Brain pericyte (primary cell): ENCODE measurements at regions not wholly inside any gene's neighbourhood (a gene's known extent, or its start where the extent isn't known, plus 50 kb on each side); places are given as distances from the start of the nearest gene placed in this dataset.

Experiments
- DNase-seq: peaks from one replicate; pipeline ENCODE4 v3.0.0-alpha.2; 2012; ENCODE audit warnings: low read depth, low spot score

DNA sequence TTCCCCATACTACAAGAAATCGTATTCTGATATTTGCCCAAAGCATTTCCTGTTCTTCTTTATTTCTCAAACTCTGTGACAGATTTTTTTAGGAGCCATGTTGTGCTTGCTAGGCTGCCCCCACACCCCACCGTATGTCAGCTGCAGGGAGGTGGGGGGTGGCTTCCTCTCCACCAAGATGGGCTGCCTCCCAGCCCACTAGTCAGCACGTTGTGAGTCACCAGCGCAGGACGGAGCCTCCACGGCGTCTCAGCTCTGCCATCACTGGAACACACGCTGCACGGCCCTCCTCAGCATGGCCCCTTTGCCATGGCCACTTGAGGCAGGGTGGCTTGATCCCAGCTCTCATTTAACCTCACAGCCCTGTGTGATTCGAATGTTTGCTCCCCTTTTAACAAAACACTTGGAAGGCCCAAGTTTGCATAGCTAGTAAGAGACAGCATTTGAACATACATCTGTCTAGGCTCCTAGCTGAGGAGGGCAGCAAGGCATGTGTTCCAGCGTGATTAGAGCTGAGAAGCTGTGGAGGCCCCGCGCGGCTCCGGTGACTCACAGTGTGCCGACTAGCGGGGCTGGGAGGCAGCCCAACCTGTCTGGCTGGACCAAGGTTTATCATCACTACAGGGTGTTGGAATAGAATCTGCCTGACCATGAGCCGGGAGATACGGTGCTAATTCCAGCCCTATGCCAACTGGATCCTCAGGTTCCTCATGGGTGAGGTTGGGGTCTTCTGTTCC, 180.7 kb upstream of the NCAM1 start:
- no peak for DNase-seq

DNA sequence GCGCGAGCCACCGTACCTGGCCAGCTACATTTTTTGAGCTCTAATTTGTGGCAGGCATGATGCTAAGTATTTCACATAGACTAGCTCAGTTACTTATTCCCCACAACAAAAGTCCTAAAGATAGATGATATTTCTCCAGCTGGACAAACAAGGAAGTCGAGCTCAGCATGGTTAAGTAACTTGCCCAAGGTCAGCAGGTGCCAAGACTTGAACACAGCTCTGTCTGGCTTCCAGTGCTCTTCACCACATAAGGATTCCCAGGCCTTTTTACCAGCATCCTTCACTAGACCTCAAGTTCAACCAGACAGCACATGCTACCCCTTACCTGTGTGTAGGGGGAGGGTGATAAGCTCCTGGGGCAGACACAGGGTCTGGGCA, 177.3 kb upstream of the NCAM1 start:
- DNase-seq, result no peak

DNA sequence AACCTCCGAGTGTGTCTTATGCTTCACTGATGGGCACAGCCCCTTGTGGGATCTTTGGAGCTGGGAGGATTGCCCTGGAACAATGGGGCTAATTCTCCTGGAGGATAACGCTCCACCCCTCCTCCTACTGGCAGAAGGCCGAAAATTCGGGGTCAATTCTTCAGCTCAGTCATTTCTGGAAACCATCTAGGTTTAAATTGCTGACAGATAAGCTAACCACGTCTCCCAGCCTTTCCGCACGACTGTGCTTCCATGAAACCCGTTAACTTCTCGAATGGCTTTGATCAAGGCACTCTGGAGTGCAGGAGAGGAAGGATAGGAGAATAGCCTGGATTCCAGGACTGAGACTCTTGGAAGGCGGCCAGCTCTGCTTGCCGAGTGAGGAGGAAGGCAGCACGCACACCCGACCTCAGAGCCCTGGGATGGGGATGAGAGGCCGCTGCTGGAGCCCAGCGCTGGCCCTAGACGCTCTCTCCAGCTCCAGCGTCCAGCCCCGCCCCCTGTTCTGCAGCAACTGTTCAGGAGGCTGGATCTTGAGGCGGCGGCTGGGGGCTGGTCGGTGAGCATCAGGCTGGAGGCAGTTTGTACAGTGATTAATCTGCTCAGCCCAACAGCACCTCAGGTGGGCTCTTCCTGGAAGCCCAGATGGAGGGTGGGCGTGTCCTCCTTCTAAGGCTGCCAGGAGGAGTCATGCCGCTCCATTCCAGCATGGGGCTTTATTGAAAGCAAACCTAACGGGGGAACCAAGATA, 176.7 kb upstream of the NCAM1 start:
- no peak for DNase-seq

DNA sequence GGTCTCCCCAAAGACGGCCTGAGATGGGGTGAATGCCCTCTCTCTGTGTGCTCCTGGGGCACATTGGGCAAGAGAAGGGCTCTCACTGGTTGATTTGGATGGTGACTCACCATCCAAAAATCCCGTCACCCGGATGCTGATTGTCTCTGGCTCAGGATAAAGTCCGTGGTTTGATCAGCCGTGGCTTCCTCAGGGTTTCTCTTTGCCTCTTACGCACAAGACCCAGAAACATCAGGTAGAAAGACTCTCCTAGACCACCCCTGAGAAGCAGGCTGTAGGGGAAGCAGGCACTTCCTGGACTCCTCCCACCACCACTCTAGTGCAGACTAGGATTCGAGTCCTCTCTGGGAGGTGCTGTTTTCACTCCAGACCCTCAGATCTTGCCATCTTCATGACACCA, 176.1 kb upstream of the NCAM1 start:
- DNase-seq, result no peak

DNA sequence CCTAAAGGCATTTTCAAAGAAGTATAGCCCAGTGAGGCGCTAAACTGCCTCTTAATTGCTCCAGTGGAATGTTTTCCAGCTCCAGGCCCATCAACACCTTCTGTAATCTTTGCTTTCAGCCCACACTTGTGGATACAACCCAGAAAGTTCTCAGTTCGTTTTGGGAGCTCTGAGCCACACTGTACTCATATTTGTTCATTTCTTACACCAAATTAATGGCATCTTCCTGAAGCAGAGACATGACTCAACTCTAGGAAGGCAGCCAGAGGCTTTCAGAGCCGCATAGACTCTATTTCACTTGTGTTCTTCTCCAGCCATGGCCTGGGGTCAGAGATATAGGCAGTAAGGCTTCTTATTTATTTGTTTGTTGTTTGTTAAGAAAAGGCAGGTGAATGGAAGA, 175.5 kb upstream of the NCAM1 start:
- no peak for DNase-seq

DNA sequence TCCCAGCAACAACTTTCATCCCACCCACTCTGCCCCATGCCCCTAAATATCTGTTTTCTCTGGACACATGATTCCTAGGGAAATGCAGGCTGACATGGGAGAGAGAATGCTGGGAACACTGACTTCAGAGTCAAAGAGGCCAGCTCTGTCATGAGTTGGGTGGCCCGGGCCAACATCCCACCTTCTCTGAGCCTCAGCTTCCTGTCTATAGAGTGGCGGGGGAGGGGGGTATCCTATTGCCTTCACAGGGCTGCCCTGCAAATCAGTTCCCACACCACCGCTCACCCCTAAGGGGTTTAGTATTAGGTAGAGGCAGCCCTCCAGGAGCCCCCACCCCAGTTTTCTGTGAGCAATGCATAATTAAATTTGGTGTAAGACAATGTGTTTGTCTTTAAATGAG, 175.0 kb upstream of the NCAM1 start:
- DNase-seq, result no peak

DNA sequence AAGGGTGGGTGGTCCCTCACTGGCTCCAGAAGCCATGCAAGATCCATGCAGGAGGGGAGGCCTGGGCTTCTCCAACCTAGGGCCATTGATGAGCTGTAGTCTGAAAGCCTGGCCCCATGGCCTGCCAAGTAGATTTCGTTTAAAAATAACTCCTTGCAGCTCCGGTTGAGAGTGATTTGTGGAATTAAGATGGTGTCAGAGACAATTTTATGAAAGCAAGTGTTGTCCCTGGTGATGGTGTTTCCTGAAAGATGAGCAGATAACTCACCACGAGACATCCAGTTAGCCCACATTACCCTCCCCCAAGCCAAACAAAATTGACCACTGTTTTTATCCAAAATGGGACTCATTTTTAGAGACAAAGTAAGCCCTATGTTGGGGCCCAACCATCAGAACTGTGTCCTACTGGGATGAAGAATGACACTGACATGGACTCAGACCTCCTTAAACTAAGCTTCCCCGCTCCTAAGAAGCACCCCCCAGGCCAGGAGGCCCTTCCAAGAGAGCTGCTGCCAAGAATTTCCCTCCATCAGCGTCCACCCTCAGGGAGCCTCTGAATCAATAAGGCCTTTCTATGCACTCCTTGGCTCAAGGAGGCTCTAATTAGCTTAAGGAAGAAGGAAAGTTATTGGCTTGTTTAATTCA, 174.2 kb upstream of the NCAM1 start:
- no peak for DNase-seq

DNA sequence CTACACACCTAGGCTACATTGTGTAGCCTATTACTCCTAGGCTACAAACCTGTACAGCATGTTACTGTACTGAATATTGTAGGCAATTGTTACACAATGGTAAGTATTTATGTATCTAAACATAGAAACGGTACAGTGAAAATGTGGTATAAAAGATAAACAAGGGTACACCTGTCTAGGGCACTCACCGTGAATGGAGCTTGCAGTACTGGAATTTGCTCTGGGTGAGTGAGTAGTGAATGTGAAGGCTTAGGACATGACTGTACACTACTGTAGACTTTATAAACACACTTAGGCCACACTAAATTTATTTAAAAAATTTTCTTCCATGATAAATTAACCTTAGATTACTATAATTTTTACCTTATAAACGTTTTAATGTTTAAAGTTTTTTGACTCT, 171.7 kb upstream of the NCAM1 start:
- DNase-seq, result no peak

- no peak for DNase-seq
These were observed 170.9 kb upstream of the NCAM1 start for GRCh38 chr11:112790286-112790685.

DNA sequence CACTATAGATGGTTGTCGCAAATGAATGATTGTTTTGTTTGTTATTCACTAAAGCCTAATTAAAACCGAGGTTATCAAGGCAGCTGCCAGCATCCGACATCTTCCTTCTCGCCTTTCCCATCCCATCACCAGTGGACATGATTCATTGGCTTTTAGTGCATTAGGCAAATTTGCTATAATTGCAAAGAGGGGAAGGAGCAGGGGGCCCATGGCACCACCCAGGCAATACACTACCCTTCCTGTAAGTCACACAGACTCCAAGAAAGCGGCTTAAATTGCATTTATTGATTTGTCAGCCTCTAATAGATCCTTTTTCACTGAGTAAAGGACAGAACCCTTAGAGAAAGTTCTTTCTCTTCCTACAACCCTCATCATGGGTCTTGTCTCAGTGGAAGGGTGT, 169.2 kb upstream of the NCAM1 start:
- DNase-seq, result no peak

- no peak for DNase-seq
These were observed 167.8 kb upstream of the NCAM1 start for GRCh38 chr11:112793416-112793815.

- DNase-seq, result no peak
These were observed 166.8 kb upstream of the NCAM1 start for GRCh38 chr11:112794331-112794846.

- no peak for DNase-seq
These were observed 165.9 kb upstream of the NCAM1 start for GRCh38 chr11:112795142-112795815.

- no peak for DNase-seq
These were observed 165.1 kb upstream of the NCAM1 start for GRCh38 chr11:112795911-112796649.

DNA sequence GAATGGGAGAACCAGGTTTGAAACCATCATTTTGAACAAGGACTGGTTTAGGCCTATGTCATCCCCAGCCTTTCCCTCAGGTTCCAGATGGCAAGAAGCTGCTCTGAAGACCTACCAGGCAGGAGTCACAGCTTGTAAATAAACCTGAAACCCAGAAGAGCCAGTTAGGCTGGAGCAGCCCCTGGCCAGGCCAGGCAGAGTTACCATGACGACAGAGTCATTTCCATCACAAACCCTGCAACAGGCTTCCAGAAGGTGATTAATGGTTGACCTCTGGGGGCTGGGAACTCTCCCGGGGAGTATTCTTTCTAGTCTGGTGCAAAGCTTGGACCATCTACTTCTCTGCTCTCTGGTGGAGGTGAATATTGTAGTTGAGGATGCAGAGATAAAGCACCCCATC, 164.1 kb upstream of the NCAM1 start:
- no peak for DNase-seq

- DNase-seq, result no peak
These were observed 163.4 kb upstream of the NCAM1 start for GRCh38 chr11:112797648-112798293.

- no peak for DNase-seq
These were observed 160.0 kb upstream of the NCAM1 start for GRCh38 chr11:112801025-112801816.

DNA sequence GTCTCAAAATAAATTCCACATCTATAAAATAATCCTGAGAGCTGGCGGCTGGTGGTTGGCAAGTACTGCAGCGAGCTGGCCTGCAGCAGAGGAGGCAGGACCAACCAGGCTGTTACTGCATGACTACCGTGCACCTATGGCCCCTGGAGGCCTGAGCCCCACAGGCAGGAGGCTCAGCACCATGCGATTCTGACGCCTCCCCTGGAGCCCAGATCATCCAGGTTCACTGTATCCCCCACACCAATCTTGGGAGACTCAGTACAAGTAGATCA, 159.5 kb upstream of the NCAM1 start:
- no peak for DNase-seq

GRCh38 chr11:112805658-112806057, 155.6 kb upstream of the NCAM1 start:
- DNase-seq, result no peak

DNA sequence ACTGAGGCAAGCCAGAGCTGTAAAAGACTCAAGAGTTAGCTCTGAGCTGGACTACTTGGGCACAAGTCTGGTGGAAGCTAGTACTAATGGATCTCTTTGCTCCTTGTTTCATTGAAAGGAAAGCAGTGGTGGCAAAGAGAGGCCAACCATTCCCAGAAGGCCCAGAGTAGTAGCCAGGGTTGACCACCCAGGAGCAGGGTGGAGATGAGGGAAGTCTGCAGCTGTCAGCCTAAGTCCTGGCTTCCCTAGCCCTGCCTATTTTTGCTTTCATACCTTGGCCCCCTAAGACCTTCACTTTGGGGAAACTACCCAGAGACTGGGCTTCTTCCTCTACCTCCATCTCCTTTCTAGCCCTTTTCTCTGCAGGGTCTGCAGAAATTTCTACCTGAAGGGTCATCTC, 155.0 kb upstream of the NCAM1 start:
- no peak for DNase-seq
